IMR-90 (cell line): ENCODE measurements at regions not wholly inside any gene's neighbourhood (a gene's known extent, or its start where the extent isn't known, plus 50 kb on each side); places are given as distances from the start of the nearest gene placed in this dataset.

ENCODE experiments used
- ATAC-seq: fragments of 200-7000 bp; cut with Tn5 transposase; 2 replicates; pipeline ENCODE4 v1.9.1; 2020; ENCODE audit warnings: low read depth, mild to moderate bottlenecking, moderate library complexity
- BruUV-seq: library from RNA; stranded (reverse); fragments of 400-500 nt; replicated peaks from 2 replicates; lab custom pipeline; 2021; lab: Mats Ljungman, UMichigan
- CTCF ChIA-PET: fragments of 300-600 bp; formaldehyde crosslinking; extraction: SDS; loops from one replicate; lab custom pipeline; 2021; ENCODE audit warnings: antibody characterized with exemption; lab: Yijun Ruan, JAX
- POLR2A ChIA-PET: fragments of 300-600 bp; sonication (Branson Sonifier 250); formaldehyde crosslinking; loops from one replicate; lab custom pipeline; 2022; ENCODE audit warnings: antibody characterized with exemption; ENCODE audit not compliant: unreplicated experiment; lab: Charles Lee
- DNase-seq: peaks from one replicate; pipeline ENCODE4 v3.0.0; 2013
- H2AFZ ChIP-seq: replicated peaks from 2 replicates; pipeline ENCODE3; 2013; ENCODE audit warnings: low read length, mild to moderate bottlenecking; ENCODE audit not compliant: poor library complexity
- H2AK5ac ChIP-seq: 2 replicates; pipeline ENCODE4 v1.6.1; 2013; ENCODE audit warnings: low read depth, low read length, inconsistent platforms
- H2AK9ac ChIP-seq: replicated peaks from 2 replicates; pipeline ENCODE3; 2013; ENCODE audit warnings: mild to moderate bottlenecking, low read depth, low read length, moderate library complexity; ENCODE audit not compliant: poor library complexity
- H2BK120ac ChIP-seq: 2 replicates; pipeline ENCODE4 v1.6.1; 2013; ENCODE audit warnings: low read depth, low read length, inconsistent platforms
- H2BK15ac ChIP-seq: 3 replicates; pipeline ENCODE4 v1.6.1; 2013; ENCODE audit warnings: low read depth, low read length, inconsistent platforms
- H2BK20ac ChIP-seq: 2 replicates; pipeline ENCODE4 v1.6.1; 2013; ENCODE audit warnings: low read depth, mild to moderate bottlenecking, inconsistent platforms, low read length, moderate library complexity
- H2BK5ac ChIP-seq: 2 replicates; pipeline ENCODE4 v1.6.1; 2013; ENCODE audit warnings: mild to moderate bottlenecking, low read depth, low read length, inconsistent platforms; ENCODE audit not compliant: poor library complexity, severe bottlenecking
- H3K14ac ChIP-seq: replicated peaks from 2 replicates; pipeline ENCODE4 v1.6.1; 2013; ENCODE audit warnings: low read depth, low read length, inconsistent platforms
- H3K18ac ChIP-seq: 2 replicates; pipeline ENCODE4 v1.6.1; 2013; ENCODE audit warnings: low read depth, low read length, control low read depth
- H3K23ac ChIP-seq: 2 replicates; pipeline ENCODE4 v1.6.1; 2013; ENCODE audit warnings: low read depth, low read length, inconsistent platforms
- H3K27ac ChIP-seq: 2 replicates; pipeline ENCODE4 v1.5.1; 2013; ENCODE audit warnings: mild to moderate bottlenecking, control low read depth, low read length; ENCODE audit not compliant: insufficient read depth
- H3K27me3 ChIP-seq: 2 replicates; pipeline ENCODE4 v1.6.1; 2013; ENCODE audit warnings: low read length; ENCODE audit not compliant: control insufficient read depth, insufficient read depth
- H3K36me3 ChIP-seq: 2 replicates; pipeline ENCODE4 v1.6.1; 2013; ENCODE audit warnings: low read length, mixed read lengths; ENCODE audit not compliant: control insufficient read depth, insufficient read depth
- H3K4ac ChIP-seq: 2 replicates; pipeline ENCODE4 v1.6.1; 2013; ENCODE audit warnings: low read depth, low read length, inconsistent platforms
- H3K4me1 ChIP-seq: 2 replicates; pipeline ENCODE4 v1.6.1; 2013; ENCODE audit warnings: low read length, mixed read lengths; ENCODE audit not compliant: control insufficient read depth, insufficient read depth
- H3K4me2 ChIP-seq: 2 replicates; pipeline ENCODE4 v1.6.1; 2013; ENCODE audit warnings: low read depth, mild to moderate bottlenecking, control low read depth, low read length, moderate library complexity
- H3K4me3 ChIP-seq: 2 replicates; pipeline ENCODE4 v1.5.1; 2013; ENCODE audit warnings: low read depth, mild to moderate bottlenecking, control low read depth, low read length, moderate library complexity; ENCODE audit not compliant: insufficient read depth
- H3K56ac ChIP-seq: 2 replicates; pipeline ENCODE4 v1.6.1; 2013; ENCODE audit warnings: low read length, inconsistent platforms; ENCODE audit not compliant: insufficient read depth; ENCODE audit errors: extremely low read depth
- H3K79me1 ChIP-seq, 2 experiments: 2 replicates each; pipeline ENCODE4 v1.6.1; 2013; ENCODE audit warnings: low read length in 2 of 2, inconsistent platforms in 1 of 2, low read depth in 1 of 2
- H3K9ac ChIP-seq: 2 replicates; pipeline ENCODE4 v1.6.1; 2013; ENCODE audit warnings: low read depth, low read length, control low read depth
- H3K9me1 ChIP-seq: 2 replicates; pipeline ENCODE4 v1.6.1; 2013; ENCODE audit warnings: low read length, inconsistent platforms; ENCODE audit not compliant: insufficient read depth
- H3K9me3 ChIP-seq: 2 replicates; pipeline ENCODE4 v1.6.1; 2013; ENCODE audit warnings: low read length; ENCODE audit not compliant: control insufficient read depth, insufficient read depth
- H4K20me1 ChIP-seq: 2 replicates; pipeline ENCODE4 v1.6.1; 2013; ENCODE audit warnings: low read length, inconsistent platforms; ENCODE audit not compliant: insufficient read depth
- H4K5ac ChIP-seq: 2 replicates; pipeline ENCODE4 v1.6.1; 2013; ENCODE audit warnings: mild to moderate bottlenecking, low read depth, low read length, control low read depth
- H4K8ac ChIP-seq, 2 experiments: 2 replicates each; pipeline ENCODE4 v1.6.1; 2013; ENCODE audit warnings: low read depth in 2 of 2, low read length in 2 of 2, control low read depth in 1 of 2, inconsistent platforms in 1 of 2
- H4K91ac ChIP-seq: 2 replicates; pipeline ENCODE4 v1.6.1; 2013; ENCODE audit warnings: low read depth, low read length, inconsistent platforms; ENCODE audit not compliant: insufficient read depth
- BHLHE40 ChIP-seq: fragments of 150-350 bp; IDR thresholded peaks from 2 replicates; pipeline ENCODE4 v1.6.1; 2016; ENCODE audit warnings: mild to moderate bottlenecking, low read depth, low read length
- CEBPB ChIP-seq: IDR thresholded peaks from 2 replicates; pipeline ENCODE4 v1.6.1; 2012; ENCODE audit warnings: low read depth, low read length, improper control_type of control experiment
- CHD1 ChIP-seq: IDR thresholded peaks from 2 replicates; pipeline ENCODE4 v1.6.1; 2012; ENCODE audit warnings: low read depth, low read length, improper control_type of control experiment
- CTCF ChIP-seq: conservative IDR thresholded peaks from 2 replicates; pipeline ENCODE4 v1.5.1; 2012; ENCODE audit warnings: mild to moderate bottlenecking, low read depth, low read length, improper control_type of control experiment
- FOS ChIP-seq: fragments of 150-350 bp; IDR thresholded peaks from 2 replicates; pipeline ENCODE4 v1.6.1; 2016; ENCODE audit warnings: low read depth, low read length
- MAFK ChIP-seq: IDR thresholded peaks from 2 replicates; pipeline ENCODE4 v1.6.1; 2012; ENCODE audit warnings: low read depth, low read length, improper control_type of control experiment
- MAZ ChIP-seq: IDR thresholded peaks from 2 replicates; pipeline ENCODE4 v1.6.1; 2012; ENCODE audit warnings: low read depth, mild to moderate bottlenecking, low read length, improper control_type of control experiment, moderate library complexity, borderline replicate concordance
- MXI1 ChIP-seq: IDR thresholded peaks from 2 replicates; pipeline ENCODE4 v1.6.1; 2012; ENCODE audit warnings: low read depth, mild to moderate bottlenecking, low read length, moderate library complexity, borderline replicate concordance
- NFE2L2 ChIP-seq: fragments of 150-350 bp; IDR thresholded peaks from 2 replicates; pipeline ENCODE4 v1.6.1; 2016; ENCODE audit warnings: low read depth, mild to moderate bottlenecking, low read length
- POLR2A ChIP-seq: IDR thresholded peaks from 2 replicates; pipeline ENCODE4 v1.6.1; 2012; ENCODE audit warnings: mild to moderate bottlenecking, low read depth, low read length
- RAD21 ChIP-seq: IDR thresholded peaks from 2 replicates; pipeline ENCODE4 v1.6.1; 2012; ENCODE audit warnings: low read length, improper control_type of control experiment
- RCOR1 ChIP-seq: IDR thresholded peaks from 2 replicates; pipeline ENCODE4 v1.6.1; 2012; ENCODE audit warnings: mild to moderate bottlenecking, low read length, improper control_type of control experiment; ENCODE audit not compliant: insufficient replicate concordance
- USF2 ChIP-seq: fragments of 150-350 bp; IDR thresholded peaks from 2 replicates; pipeline ENCODE4 v1.6.1; 2017; ENCODE audit warnings: mild to moderate bottlenecking, antibody characterized with exemption, low read length, low read depth
- WGBS, 2 experiments: methylation state at CpG; one replicate each; pipeline versions ENCODE4 v1.1.5 to v1.1.7; 2013; ENCODE audit warnings: missing lambda C conversion rate in 2 of 2; ENCODE audit not compliant: insufficient read length in 1 of 2; ENCODE audit errors: extremely low coverage in 2 of 2; 5-methylcytosine and 5-hydroxymethylcytosine counted together
- dilution Hi-C: fragments of 300-500 bp; cut with HindIII; formaldehyde crosslinking; loops from one replicate; pipeline ENCODE4 v1.14.3; 2018; ENCODE audit warnings: low sequenced_read_pairs; ENCODE audit not compliant: unreplicated experiment
- in situ Hi-C: fragments of 300-500 bp; cut with MboI; formaldehyde crosslinking; loops from 3 replicates; pipeline ENCODE4 v1.14.3; 2019; ENCODE audit warnings: low sequenced_read_pairs, inconsistent platforms, mixed read lengths
- intact Hi-C: fragments of 100-400 bp; cut with micrococcal nuclease; formaldehyde crosslinking; loops from 2 replicates; pipeline ENCODE4 v1.10.0; 2022
- TF ChIP-seq, protein P1 (sequence below): fragments of 150-350 bp; IDR thresholded peaks from 2 replicates; pipeline ENCODE4 v1.6.1; 2016; ENCODE audit warnings: low read depth, mild to moderate bottlenecking, low read length, moderate library complexity, borderline replicate concordance

GRCh38 chr5:164013077-164013670, 507.8 kb downstream of the MAT2B start (continued):
- no peak for TF ChIP-seq BHLHE40

DNA sequence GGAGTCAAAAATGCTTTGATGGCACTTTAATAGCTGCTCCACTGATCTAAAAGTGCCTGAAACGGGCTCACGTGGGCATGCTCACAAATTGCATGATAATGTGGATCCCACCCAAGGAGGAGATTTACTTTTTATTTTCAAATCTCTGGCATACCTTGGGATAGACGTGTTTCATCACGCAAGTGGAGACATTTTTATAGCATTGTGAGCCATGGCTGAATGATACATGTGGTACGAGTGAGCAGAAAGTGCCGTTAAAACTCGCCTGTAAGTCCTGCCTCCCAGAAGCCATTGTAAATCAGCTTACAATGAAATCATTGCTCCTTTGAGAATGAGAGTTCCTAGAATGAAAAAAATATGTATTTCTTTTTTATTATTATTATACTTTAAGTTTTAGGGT, 514.7 kb downstream of the MAT2B start:
- Histone ChIP-seq H2BK20ac (no peak overlapping the region), H3K4me3 (no peak overlapping the region), H3K27me3 (no peaks in the 10 kb centered on the region), H4K91ac (no peak overlapping the region), H4K8ac (no peak overlapping the region), H2BK120ac (no peak overlapping the region), H4K5ac (no peak overlapping the region), H2AFZ (no peak overlapping the region), H3K9ac (no peak overlapping the region), H2BK15ac (no peak overlapping the region), H3K36me3 (no peaks in the 10 kb centered on the region), H2AK9ac (no peak overlapping the region), H3K4ac (no peak overlapping the region), H2BK5ac (no peak overlapping the region), H3K14ac (no peak overlapping the region), H3K4me2 (no peak overlapping the region), H3K9me3 (no peaks in the 10 kb centered on the region), H3K56ac (no peak overlapping the region), H3K27ac (no peak overlapping the region), H2AK5ac (no peak overlapping the region), H3K9me1 (no peaks in the 10 kb centered on the region), H3K18ac (no peak overlapping the region), H4K20me1 (no peaks in the 10 kb centered on the region), H3K79me1 (no peaks in the 10 kb centered on the region), H3K4me1 (no peaks in the 10 kb centered on the region), H3K23ac (no peak overlapping the region)
- ChIA-PET POLR2A (interaction anchor here (0.6 kb wide), 1 partner anchor 151 kb away, joined by 4 read pairs; no protein-coding TSS in a partner anchor), CTCF (no interaction called here)
- dilution Hi-C loops (loop anchor here (25.0 kb wide), 1 partner anchor 467 kb away; no protein-coding TSS in a partner anchor), in situ Hi-C loops (loop anchor here (25.0 kb wide), 1 partner anchor 1192 kb away; no protein-coding TSS in a partner anchor), intact Hi-C loops (no loop called here)
- TF ChIP-seq MXI1 (no peak), CHD1 (no peak), RAD21 (no peak), RCOR1 (no peak), POLR2A (no peak), FOS (no peak), NFE2L2 (no peak), MAFK (no peak), USF2 (no peak), CEBPB (no peak), BHLHE40 (no peak), MAZ (no peak), CTCF (no peak)
- TF ChIP-seq, protein P1, sequence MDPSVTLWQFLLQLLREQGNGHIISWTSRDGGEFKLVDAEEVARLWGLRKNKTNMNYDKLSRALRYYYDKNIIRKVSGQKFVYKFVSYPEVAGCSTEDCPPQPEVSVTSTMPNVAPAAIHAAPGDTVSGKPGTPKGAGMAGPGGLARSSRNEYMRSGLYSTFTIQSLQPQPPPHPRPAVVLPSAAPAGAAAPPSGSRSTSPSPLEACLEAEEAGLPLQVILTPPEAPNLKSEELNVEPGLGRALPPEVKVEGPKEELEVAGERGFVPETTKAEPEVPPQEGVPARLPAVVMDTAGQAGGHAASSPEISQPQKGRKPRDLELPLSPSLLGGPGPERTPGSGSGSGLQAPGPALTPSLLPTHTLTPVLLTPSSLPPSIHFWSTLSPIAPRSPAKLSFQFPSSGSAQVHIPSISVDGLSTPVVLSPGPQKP: no peak
- DNase-seq: no peak
- no CpG with 5 or more reads among the region's 7 CpGs for WGBS, 2 experiments
- ATAC-seq: no peak
- no TSS peak for BruUV-seq
